BLaER1 (cell line): ENCODE measurements at regions not wholly inside any gene's neighbourhood (a gene's known extent, or its start where the extent isn't known, plus 50 kb on each side); places are given as distances from the start of the nearest gene placed in this dataset.
"Not testable (repeated sequence)": the region's sequence is repeated elsewhere in the genome, so short reads cannot be mapped to it uniquely, and the experiment has no call there.

Source experiments
- H3K27ac ChIP-seq: shearing (Covaris generic); formaldehyde crosslinking; 2 replicates; pipeline ENCODE4 v1.8.1; 2022
- H3K27me3 ChIP-seq: shearing (Covaris generic); formaldehyde crosslinking; 2 replicates; pipeline ENCODE4 v1.8.1; 2022
- H3K36me3 ChIP-seq: shearing (Covaris generic); formaldehyde crosslinking; 2 replicates; pipeline ENCODE4 v1.8.1; 2022
- H3K4me1 ChIP-seq: shearing (Covaris generic); formaldehyde crosslinking; 2 replicates; pipeline ENCODE4 v1.8.1; 2022
- H3K4me2 ChIP-seq: shearing (Covaris generic); formaldehyde crosslinking; 2 replicates; pipeline ENCODE4 v1.8.1; 2022
- H3K4me3 ChIP-seq: shearing (Covaris generic); formaldehyde crosslinking; 2 replicates; pipeline ENCODE4 v1.8.1; 2022
- H3K9ac ChIP-seq: shearing (Covaris generic); formaldehyde crosslinking; 2 replicates; pipeline ENCODE4 v1.8.1; 2022
- H3K9me3 ChIP-seq: shearing (Covaris generic); formaldehyde crosslinking; 2 replicates; pipeline ENCODE4 v1.8.1; 2022
- H4K20me1 ChIP-seq: shearing (Covaris generic); formaldehyde crosslinking; 2 replicates; pipeline ENCODE4 v1.8.1; 2022
- Cebpa-rat ChIP-seq: shearing (Covaris generic); IDR thresholded peaks from 2 replicates; pipeline ENCODE4 v1.8.1; 2022

DNA sequence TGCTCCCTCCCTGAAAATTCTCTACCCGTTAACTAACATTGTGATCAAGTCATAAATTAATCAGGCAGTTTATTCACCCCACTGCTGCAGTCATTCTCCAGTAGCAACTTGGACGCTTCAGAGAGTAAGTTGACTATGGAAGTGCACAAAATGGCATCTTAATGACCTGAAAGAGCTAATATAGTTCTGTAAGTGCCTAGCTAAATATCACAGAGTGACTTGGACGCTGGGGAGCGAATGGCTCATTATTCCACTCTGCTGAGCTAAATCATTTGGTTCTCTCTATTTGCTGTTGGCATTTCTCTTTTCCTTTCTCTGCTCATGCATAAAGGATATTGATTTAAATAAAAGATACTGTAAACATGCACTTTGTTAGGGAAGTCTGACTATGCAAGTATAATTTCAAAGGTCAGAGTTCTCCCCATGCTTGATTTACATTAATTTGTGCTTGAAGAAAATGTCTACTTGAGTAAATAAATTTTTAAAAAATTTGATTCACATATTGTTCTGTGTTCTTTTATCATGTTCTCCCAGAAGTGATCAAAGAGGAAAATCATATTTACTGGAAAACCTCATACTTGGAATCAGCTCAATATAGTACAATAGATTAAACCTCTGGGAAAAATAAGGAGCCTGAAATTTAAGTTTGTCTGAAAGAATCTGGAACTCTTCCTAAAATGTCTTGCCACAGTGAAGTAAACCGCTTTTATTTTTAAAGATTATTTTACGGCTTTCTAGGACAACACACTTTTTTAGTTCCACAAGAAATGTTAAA lies 169.5 kb upstream of the HAPLN1 start:
- Histone ChIP-seq H3K36me3 (no peaks in the 10 kb centered on the region), H3K9ac (no peak overlapping the region), H3K27me3 (no peaks in the 10 kb centered on the region), H3K4me3 (no peak overlapping the region), H3K9me3 (no peaks in the 10 kb centered on the region), H4K20me1 (no peaks in the 10 kb centered on the region), H3K27ac (no peak overlapping the region), H3K4me2 (no peak overlapping the region), H3K4me1 (no peaks in the 10 kb centered on the region)
- TF ChIP-seq Cebpa-rat = no peak

DNA sequence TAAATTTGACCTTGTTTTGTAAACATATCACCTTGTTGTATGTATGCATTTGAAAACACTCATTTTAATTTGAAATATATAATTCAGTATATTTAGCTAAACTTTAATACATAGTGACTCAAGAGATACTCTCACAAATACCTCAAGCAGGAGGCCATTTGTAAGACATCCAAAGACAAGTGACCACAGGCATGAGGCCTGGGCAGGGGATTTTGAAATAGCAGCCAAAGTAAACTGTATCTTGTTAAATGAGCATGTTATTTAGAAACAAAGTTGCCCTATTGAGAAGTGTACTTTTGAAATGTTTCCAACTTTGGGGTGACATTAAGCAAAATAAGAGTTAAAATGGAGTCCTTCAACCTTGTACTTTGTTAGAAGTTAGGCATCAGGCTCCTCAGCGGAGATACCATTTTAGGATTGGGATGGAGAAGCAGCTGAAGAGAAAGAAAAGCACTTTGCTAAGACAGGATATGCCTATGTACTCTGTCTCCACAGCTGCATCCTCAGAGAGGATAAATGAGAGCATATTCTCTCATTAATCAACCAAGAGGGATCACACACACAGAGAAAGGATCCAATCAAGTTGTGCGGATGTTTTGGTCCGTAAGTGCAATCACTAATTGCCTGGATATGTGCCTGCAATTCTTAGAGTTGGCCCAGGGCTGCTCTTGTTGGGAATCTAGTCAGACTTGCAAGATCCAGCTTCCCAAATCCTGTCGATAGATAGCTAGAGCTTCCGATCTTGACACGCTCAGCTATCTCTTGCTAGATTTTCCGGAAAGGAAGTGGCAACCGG lies 157.5 kb upstream of the HAPLN1 start:
- Histone ChIP-seq H3K9me3 (no peaks in the 10 kb centered on the region), H3K36me3 (no peaks in the 10 kb centered on the region), H3K9ac (no peak overlapping the region), H3K4me3 (no peak overlapping the region), H3K4me1 (no peaks in the 10 kb centered on the region), H3K27me3 (no peaks in the 10 kb centered on the region), H3K4me2 (no peak overlapping the region), H4K20me1 (no peaks in the 10 kb centered on the region), H3K27ac (no peak overlapping the region)
- no peak for TF ChIP-seq Cebpa-rat

DNA sequence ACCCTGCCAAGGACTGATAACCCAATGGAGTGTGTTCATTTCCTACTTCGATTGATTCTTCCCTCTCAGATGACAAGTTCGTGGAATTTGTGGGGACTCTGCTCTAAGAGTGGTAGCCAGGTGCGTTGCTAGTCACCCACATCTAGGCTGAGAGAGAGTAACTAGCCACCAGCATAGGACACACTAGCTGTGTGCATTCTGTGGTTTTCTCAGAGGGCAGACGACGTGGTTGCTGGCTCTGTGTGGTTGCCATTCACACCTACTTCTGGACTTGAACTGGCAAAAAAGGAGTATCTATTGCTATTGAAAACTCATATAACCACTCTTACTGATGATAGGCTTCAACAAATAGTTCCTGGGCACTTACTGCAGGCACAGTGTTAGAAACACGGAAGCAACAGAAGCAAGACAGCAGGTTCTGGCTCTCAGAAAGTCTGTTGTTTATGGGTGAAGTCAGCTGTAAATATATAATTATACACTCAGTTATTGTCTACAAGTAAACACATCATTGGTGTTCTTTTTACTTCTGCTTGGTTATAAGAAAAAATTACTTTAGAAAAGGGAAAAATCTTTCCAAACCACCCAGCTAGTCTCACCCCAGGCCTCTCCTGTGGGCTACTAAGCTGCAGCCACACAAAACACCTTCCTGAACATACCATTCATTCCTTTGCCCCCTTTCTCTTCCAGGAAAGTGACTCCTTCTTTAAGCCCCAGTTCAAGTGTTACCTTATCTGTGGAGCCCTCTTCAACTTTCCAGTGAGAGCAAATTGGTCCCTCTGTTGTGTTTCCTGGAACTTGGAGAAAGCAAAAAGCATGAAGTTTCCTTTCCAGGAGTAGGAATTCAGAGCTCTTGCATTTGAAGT lies 151.1 kb upstream of the HAPLN1 start:
- no peak for TF ChIP-seq Cebpa-rat
- no peak overlapping the region for H3K9ac ChIP-seq

DNA sequence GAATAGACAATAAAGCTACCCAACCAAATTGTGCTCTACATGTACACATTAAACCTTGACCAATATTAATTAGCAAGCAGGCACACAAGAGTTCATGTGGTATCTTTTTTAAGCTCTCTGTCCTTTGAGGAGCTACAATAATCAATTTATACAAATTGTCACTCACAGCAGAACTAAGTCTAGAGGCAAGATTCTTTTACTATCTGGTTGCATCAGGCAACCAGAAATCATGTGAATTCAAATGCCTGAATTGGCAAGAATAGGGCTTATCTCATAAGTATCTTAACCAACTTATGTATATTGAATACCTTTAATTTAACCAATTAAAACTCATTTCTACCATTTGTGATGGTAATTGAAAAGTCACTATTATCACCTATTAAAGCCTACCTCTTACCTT lies 145.5 kb upstream of the HAPLN1 start:
- TF ChIP-seq Cebpa-rat = no peak
- H3K36me3 ChIP-seq = no peaks in the 10 kb centered on the region
- no peak overlapping the region for H3K27ac ChIP-seq
- no peak overlapping the region for H3K4me2 ChIP-seq
- H3K9ac ChIP-seq = no peak overlapping the region
- no peaks in the 10 kb centered on the region for H3K27me3 ChIP-seq
- H4K20me1 ChIP-seq = no peaks in the 10 kb centered on the region
- no peak overlapping the region for H3K4me3 ChIP-seq
- H3K9me3 ChIP-seq = no peaks in the 10 kb centered on the region
- no peaks in the 10 kb centered on the region for H3K4me1 ChIP-seq

More for the DNA sequence above, 151.1 kb upstream of the HAPLN1 start:
- Histone ChIP-seq H3K27ac (no peak overlapping the region), H4K20me1 (no peaks in the 10 kb centered on the region), H3K27me3 (no peaks in the 10 kb centered on the region), H3K9me3 (no peaks in the 10 kb centered on the region), H3K4me3 (no peak overlapping the region), H3K4me1 (no peaks in the 10 kb centered on the region), H3K4me2 (no peak overlapping the region), H3K36me3 (no peaks in the 10 kb centered on the region)

DNA sequence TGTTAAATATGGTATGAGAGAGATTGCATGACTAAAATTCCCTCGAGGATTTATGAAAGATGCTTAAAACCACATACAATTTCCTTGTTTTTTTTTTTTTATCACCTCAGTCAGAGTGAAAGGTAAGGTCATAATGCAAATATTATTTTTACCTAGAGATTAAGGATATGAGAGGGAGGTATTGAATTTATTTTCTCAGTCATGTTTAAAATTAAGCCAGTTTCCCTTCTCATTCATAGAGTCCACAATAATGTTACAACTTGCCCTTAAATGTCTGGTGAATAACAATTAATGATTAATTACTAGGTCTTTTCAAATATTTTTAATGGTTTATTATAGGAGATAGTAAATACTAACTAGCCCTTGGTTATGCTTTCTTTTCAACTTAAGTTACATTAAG lies 144.9 kb upstream of the HAPLN1 start:
- H3K36me3 ChIP-seq = no peaks in the 10 kb centered on the region
- no peak for TF ChIP-seq Cebpa-rat
- H3K9me3 ChIP-seq = no peaks in the 10 kb centered on the region
- no peak overlapping the region for H3K4me3 ChIP-seq
- H3K9ac ChIP-seq = no peak overlapping the region
- H3K27me3 ChIP-seq = no peaks in the 10 kb centered on the region
- H4K20me1 ChIP-seq = no peaks in the 10 kb centered on the region
- no peaks in the 10 kb centered on the region for H3K4me1 ChIP-seq
- H3K4me2 ChIP-seq = no peak overlapping the region
- no peak overlapping the region for H3K27ac ChIP-seq

DNA sequence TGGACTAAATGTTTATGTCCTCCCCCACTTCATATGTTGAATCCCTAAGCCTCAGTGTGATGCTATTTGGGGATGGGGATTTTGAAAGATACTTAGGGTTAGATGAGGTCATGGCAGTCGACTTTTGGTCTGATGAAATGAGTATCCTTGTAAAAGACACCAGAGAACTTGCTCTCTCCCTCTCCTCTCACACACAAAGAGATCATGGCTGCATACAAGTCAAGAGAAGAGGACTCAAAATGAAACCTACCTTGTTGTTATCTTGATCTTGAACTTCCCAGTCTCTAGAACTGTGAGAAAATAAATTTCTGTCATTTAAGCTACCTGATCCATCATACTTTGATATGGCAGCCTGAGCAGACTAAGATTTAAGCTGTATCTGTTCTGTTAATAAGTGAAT lies 144.0 kb upstream of the HAPLN1 start:
- no peaks in the 10 kb centered on the region for H3K36me3 ChIP-seq
- no peaks in the 10 kb centered on the region for H3K4me1 ChIP-seq
- TF ChIP-seq Cebpa-rat = no peak
- no peak overlapping the region for H3K27ac ChIP-seq
- H3K9ac ChIP-seq = no peak overlapping the region
- H3K27me3 ChIP-seq = no peaks in the 10 kb centered on the region
- no peaks in the 10 kb centered on the region for H4K20me1 ChIP-seq
- H3K4me3 ChIP-seq = no peak overlapping the region
- no peaks in the 10 kb centered on the region for H3K9me3 ChIP-seq
- H3K4me2 ChIP-seq = no peak overlapping the region

DNA sequence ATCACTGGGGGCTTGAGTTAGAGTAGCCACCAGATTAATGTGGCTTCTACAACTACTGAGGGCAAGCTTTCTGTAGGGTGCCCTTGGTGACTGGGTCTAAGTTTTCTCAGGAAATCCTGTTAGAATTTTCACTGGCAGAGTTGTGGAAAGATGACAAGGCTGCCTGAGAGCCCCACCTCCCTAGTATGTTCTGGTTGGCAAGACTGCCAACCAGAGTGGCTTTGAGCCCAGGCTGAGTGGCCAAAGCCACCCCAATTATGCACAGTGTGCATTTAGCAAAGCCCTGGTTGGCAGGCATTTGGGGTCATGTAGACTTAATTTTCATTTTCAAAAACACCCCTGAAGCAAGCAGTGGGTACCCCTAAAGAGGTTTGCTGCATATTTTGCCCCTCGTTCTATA lies 136.7 kb upstream of the HAPLN1 start:
- H3K27ac ChIP-seq = no peak overlapping the region
- TF ChIP-seq Cebpa-rat = no peak
- no peak overlapping the region for H3K9ac ChIP-seq
- H3K4me2 ChIP-seq = no peak overlapping the region
- no peaks in the 10 kb centered on the region for H3K9me3 ChIP-seq
- no peaks in the 10 kb centered on the region for H3K4me1 ChIP-seq
- no peaks in the 10 kb centered on the region for H3K36me3 ChIP-seq
- H4K20me1 ChIP-seq = no peaks in the 10 kb centered on the region
- H3K27me3 ChIP-seq = no peaks in the 10 kb centered on the region
- H3K4me3 ChIP-seq = no peak overlapping the region

DNA sequence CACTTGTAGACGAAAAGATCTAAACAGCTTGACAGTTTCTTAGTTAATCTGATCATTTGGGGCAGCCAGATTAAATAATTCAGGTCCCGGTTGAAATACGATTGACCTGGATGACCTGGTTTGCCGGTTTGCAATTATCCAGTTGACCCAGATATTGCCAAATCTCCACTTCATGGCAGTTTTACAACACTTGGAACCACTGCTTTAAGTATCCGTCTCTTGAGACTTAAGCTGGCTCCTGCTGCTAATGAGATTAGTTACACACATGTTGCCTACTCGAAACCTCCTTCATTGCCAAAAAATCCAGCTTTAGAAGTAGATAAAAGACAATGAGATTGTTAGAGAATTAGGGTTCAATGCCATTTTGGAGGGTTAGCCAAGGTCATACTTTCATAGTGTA lies 136.2 kb upstream of the HAPLN1 start:
- Histone ChIP-seq H3K9me3 (no peaks in the 10 kb centered on the region), H3K36me3 (no peaks in the 10 kb centered on the region), H3K4me2 (no peak overlapping the region), H4K20me1 (no peaks in the 10 kb centered on the region), H3K4me3 (no peak overlapping the region), H3K27ac (no peak overlapping the region), H3K27me3 (no peaks in the 10 kb centered on the region), H3K9ac (no peak overlapping the region), H3K4me1 (no peaks in the 10 kb centered on the region)
- no peak for TF ChIP-seq Cebpa-rat

DNA sequence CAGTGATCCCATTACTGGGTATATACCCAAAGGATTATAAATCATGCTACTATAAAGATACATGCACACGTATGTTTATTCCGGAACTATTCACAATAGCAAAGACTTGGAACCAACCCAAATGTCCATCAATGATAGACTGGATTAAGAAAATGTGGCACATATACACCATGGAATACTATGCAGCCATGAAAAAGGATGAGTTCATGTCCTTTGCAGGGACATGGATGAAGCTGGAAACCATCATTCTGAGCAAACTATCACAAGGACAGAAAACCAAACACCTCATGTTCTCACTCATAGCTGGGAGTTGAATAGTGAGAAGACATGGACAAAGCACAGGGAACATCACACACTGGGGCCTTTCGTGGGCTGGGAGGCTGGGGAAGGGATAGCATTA lies 129.8 kb upstream of the HAPLN1 start:
- not testable (repeated sequence) for H4K20me1 ChIP-seq, H3K36me3 ChIP-seq, H3K9me3 ChIP-seq, H3K27me3 ChIP-seq, H3K4me3 ChIP-seq, H3K9ac ChIP-seq, H3K4me1 ChIP-seq, H3K27ac ChIP-seq, H3K4me2 ChIP-seq

DNA sequence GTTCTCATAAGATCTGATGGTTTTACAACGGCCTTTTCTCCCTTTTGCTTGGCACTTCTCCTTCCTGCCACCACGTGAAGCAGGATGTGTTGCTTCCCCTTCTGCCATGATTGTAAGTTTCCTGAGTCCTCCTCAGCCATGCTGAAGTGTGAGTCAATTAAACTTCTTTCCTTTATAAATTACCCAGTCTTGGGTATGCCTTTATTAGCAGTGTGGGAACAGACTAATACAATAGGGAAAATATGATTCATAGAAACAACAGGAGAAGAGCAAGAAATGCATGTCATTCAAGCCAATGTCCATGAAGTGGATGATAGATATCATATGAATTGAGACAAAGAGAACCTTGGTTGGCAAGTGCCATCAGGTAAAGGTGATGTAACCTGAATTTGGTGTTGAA lies 128.3 kb upstream of the HAPLN1 start:
- peaks cover 12% of the 10 kb centered on the region for H3K4me1 ChIP-seq
- no peak for TF ChIP-seq Cebpa-rat
- H3K4me2 ChIP-seq = no peak overlapping the region
- H3K4me3 ChIP-seq = no peak overlapping the region
- no peaks in the 10 kb centered on the region for H4K20me1 ChIP-seq
- H3K36me3 ChIP-seq = no peaks in the 10 kb centered on the region
- no peak overlapping the region for H3K27ac ChIP-seq
- no peak overlapping the region for H3K9ac ChIP-seq
- no peaks in the 10 kb centered on the region for H3K27me3 ChIP-seq
- no peaks in the 10 kb centered on the region for H3K9me3 ChIP-seq
